ENCODE measurements at regions not wholly inside any gene's neighbourhood (a gene's known extent, or its start where the extent isn't known, plus 50 kb on each side); places are given as distances from the start of the nearest gene placed in this dataset.

GRCh38 chr18:27461957-27462356 is 276.8 kb upstream of the CHST9 start:
- in situ Hi-C loops (cut with MboI): no loop called here
- Histone ChIP-seq H3K27ac (ENCODE audit: control insufficient read depth, insufficient read depth) (no peak overlapping the region), H3K9me3 (replicated peaks; ENCODE audit: control insufficient read depth, insufficient read depth, low read length) (no peaks in the 10 kb centered on the region), H3K4me2 (ENCODE audit: control insufficient read depth, insufficient read depth) (no peak overlapping the region), H2AFZ (ENCODE audit: control insufficient read depth, low read depth, low read length) (no peak overlapping the region), H3K36me3 (ENCODE audit: control insufficient read depth in 2 of 2, insufficient read depth in 2 of 2, low read length in 1 of 2) (no peaks in the 10 kb centered on the region), H3K9ac (ENCODE audit: control insufficient read depth, insufficient read depth, low read length) (no peak overlapping the region), H3K27me3 (replicated peaks in 1 of 2; ENCODE audit: control insufficient read depth in 2 of 2, insufficient read depth in 2 of 2, low read length in 1 of 2) (no peaks in the 10 kb centered on the region), H3K4me1 (ENCODE audit: control insufficient read depth, insufficient read depth, low read length) (no peaks in the 10 kb centered on the region), H3K4me3 (no peak overlapping the region), H3K79me2 (ENCODE audit: control insufficient read depth, insufficient read depth, low read length) (no peaks in the 10 kb centered on the region), H4K20me1 (ENCODE audit: control insufficient read depth, insufficient read depth) (no peaks in the 10 kb centered on the region)
- ChIA-PET SMC1A (ENCODE audit: uncharacterized antibody, unreplicated experiment) (no interaction called here), RAD21 (ENCODE audit: unreplicated experiment) (no interaction called here), CTCF (interaction anchor here (0.7 kb wide), 1 partner anchor 355 kb away, joined by 3 read pairs; no protein-coding TSS in a partner anchor), POLR2A (no interaction called here)
- 36% methylated on average over 1 of the region's 1 CpG for WGBS (ENCODE audit: insufficient coverage, insufficient replicate concordance, low lambda C conversion rate, missing lambda C conversion rate)
- no peak for ATAC-seq
- FAIRE-seq: no peak
- DNase-seq (ENCODE audit: low read depth, low spot score): no peak
- TF ChIP-seq RAD21 (IDR thresholded peaks at IDR 0.05; ENCODE audit: insufficient read depth, low read depth, low read length): no peak
- TF ChIP-seq ZNF622 (IDR thresholded peaks at IDR 0.05): no peak
- TF ChIP-seq YY1 (IDR thresholded peaks at IDR 0.05; ENCODE audit: low read depth, low read length): no peak
- no peak for TF ChIP-seq SIX5 (IDR thresholded peaks at IDR 0.05; ENCODE audit: low read depth, low read length, severe bottlenecking)
- TF ChIP-seq SP1 (IDR thresholded peaks at IDR 0.05; ENCODE audit: low read depth, low read length): no peak
- TF ChIP-seq MTA2 (IDR thresholded peaks at IDR 0.05; ENCODE audit: low read depth): no peak
- TF ChIP-seq, protein P1, sequence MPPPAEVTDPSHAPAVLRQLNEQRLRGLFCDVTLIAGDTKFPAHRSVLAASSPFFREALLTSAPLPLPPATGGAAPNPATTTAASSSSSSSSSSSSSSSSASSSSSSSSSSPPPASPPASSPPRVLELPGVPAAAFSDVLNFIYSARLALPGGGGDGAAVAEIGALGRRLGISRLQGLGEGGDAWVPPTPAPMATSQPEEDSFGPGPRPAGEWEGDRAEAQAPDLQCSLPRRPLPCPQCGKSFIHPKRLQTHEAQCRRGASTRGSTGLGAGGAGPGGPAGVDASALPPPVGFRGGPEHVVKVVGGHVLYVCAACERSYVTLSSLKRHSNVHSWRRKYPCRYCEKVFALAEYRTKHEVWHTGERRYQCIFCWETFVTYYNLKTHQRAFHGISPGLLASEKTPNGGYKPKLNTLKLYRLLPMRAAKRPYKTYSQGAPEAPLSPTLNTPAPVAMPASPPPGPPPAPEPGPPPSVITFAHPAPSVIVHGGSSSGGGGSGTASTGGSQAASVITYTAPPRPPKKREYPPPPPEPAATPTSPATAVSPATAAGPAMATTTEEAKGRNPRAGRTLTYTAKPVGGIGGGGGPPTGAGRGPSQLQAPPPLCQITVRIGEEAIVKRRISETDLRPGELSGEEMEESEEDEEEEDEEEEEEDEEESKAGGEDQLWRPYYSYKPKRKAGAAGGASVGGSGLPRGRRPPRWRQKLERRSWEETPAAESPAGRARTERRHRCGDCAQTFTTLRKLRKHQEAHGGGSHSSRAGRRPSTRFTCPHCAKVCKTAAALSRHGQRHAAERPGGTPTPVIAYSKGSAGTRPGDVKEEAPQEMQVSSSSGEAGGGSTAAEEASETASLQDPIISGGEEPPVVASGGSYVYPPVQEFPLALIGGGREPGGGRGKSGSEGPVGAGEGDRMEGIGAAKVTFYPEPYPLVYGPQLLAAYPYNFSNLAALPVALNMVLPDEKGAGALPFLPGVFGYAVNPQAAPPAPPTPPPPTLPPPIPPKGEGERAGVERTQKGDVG (CRISPR knock-in tag; IDR thresholded peaks at IDR 0.05): no peak
- no peak for TF ChIP-seq NBN (IDR thresholded peaks at IDR 0.05)
- TF ChIP-seq, protein P2, sequence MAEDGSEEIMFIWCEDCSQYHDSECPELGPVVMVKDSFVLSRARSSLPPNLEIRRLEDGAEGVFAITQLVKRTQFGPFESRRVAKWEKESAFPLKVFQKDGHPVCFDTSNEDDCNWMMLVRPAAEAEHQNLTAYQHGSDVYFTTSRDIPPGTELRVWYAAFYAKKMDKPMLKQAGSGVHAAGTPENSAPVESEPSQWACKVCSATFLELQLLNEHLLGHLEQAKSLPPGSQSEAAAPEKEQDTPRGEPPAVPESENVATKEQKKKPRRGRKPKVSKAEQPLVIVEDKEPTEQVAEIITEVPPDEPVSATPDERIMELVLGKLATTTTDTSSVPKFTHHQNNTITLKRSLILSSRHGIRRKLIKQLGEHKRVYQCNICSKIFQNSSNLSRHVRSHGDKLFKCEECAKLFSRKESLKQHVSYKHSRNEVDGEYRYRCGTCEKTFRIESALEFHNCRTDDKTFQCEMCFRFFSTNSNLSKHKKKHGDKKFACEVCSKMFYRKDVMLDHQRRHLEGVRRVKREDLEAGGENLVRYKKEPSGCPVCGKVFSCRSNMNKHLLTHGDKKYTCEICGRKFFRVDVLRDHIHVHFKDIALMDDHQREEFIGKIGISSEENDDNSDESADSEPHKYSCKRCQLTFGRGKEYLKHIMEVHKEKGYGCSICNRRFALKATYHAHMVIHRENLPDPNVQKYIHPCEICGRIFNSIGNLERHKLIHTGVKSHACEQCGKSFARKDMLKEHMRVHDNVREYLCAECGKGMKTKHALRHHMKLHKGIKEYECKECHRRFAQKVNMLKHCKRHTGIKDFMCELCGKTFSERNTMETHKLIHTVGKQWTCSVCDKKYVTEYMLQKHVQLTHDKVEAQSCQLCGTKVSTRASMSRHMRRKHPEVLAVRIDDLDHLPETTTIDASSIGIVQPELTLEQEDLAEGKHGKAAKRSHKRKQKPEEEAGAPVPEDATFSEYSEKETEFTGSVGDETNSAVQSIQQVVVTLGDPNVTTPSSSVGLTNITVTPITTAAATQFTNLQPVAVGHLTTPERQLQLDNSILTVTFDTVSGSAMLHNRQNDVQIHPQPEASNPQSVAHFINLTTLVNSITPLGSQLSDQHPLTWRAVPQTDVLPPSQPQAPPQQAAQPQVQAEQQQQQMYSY (CRISPR knock-in tag; IDR thresholded peaks at IDR 0.05): no peak
- no peak for TF ChIP-seq PAX5 (IDR thresholded peaks at IDR 0.05; ENCODE audit: borderline replicate concordance, low read depth, low read length)
- TF ChIP-seq TCF12 (IDR thresholded peaks at IDR 0.05; ENCODE audit: low read depth, low read length): no peak
- TF ChIP-seq TCF3 (IDR thresholded peaks at IDR 0.05; ENCODE audit: borderline replicate concordance, insufficient read depth, low read depth, low read length): no peak
- no peak for TF ChIP-seq BHLHE40 (IDR thresholded peaks at IDR 0.05; ENCODE audit: borderline replicate concordance in 1 of 2, low read depth in 2 of 2, low read length in 1 of 2)
- no peak for TF ChIP-seq NR2F1 (conservative IDR thresholded peaks at IDR 0.05)
- no peak for TF ChIP-seq ZNF384 (IDR thresholded peaks at IDR 0.05; ENCODE audit: borderline replicate concordance, low read depth, low read length)
- no peak for TF ChIP-seq SREBF1 (IDR thresholded peaks at IDR 0.05; ENCODE audit: low read length)
- TF ChIP-seq WRNIP1 (IDR thresholded peaks at IDR 0.05; ENCODE audit: borderline replicate concordance, low read depth, low read length): no peak
- no TSS peak for BruUV-seq (replicated peaks)
- intact Hi-C loops (cut with micrococcal nuclease; ENCODE audit: unreplicated experiment): no loop called here

Data from GM12878 (cell line).